AG09309 (cell line): ENCODE measurements at regions not wholly inside any gene's neighbourhood (a gene's known extent, or its start where the extent isn't known, plus 50 kb on each side); places are given as distances from the start of the nearest gene placed in this dataset.
A peak's percentile ranks its signal among the peaks of the same experiment; 100 is the strongest.

Experiments
- DNase-seq: peaks from one replicate; pipeline ENCODE4 v3.0.0-alpha.2; 2010; ENCODE audit warnings: low read depth
- H3K4me3 ChIP-seq: 2 replicates; pipeline ENCODE4 v1.5.1; 2011; ENCODE audit warnings: mild to moderate bottlenecking, low read depth, low read length, moderate library complexity; ENCODE audit not compliant: control insufficient read depth
- TF ChIP-seq, protein P1 (sequence below): IDR thresholded peaks from 2 replicates; pipeline ENCODE4 v1.5.1; 2011; ENCODE audit warnings: mild to moderate bottlenecking, low read depth, low read length, inconsistent platforms; ENCODE audit not compliant: insufficient read depth, control insufficient read depth; ENCODE audit errors: missing control alignments

DNA sequence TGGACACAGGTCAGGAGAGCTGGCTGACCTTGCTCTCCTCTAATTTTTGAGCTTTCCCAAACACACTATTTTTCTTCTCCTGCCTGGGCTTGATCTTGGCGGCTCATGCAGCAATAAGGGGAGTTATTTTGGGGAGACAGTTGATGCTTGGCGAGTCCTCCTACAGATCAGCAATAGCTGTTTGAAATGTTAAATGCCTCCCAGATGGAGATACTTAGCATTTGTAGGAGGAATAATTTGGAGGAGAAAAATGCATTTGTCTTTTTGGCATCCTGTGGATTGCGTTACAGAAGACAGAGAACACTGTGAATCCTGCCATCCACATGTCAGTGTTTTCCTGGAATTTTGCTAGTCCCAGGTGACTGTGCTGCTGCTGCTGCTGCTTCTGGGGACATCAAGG lies 328.0 kb upstream of the XYLT1 start:
- DNase-seq, result no peak
- TF ChIP-seq, protein P1, sequence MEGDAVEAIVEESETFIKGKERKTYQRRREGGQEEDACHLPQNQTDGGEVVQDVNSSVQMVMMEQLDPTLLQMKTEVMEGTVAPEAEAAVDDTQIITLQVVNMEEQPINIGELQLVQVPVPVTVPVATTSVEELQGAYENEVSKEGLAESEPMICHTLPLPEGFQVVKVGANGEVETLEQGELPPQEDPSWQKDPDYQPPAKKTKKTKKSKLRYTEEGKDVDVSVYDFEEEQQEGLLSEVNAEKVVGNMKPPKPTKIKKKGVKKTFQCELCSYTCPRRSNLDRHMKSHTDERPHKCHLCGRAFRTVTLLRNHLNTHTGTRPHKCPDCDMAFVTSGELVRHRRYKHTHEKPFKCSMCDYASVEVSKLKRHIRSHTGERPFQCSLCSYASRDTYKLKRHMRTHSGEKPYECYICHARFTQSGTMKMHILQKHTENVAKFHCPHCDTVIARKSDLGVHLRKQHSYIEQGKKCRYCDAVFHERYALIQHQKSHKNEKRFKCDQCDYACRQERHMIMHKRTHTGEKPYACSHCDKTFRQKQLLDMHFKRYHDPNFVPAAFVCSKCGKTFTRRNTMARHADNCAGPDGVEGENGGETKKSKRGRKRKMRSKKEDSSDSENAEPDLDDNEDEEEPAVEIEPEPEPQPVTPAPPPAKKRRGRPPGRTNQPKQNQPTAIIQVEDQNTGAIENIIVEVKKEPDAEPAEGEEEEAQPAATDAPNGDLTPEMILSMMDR, result no peak
- H3K4me3 ChIP-seq, result no peak overlapping the region

DNA sequence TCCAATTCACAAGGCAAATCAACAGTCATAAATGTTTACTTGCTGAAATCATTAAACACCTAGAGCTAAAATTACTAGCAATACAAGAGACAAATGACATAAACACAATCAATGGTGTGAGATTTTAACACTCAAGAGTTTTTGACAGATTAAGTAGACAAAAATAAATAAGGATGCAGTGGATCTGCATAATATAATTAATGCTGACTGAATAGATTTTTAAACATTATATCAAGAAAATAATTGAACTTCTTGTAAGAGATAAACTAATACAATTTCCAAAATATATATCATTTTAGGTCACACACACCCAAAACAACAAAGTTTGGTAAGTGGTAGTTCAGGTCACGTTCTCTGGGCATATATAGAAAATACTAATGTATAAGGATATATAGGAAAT lies 322.6 kb upstream of the XYLT1 start:
- TF ChIP-seq, protein P1, result no peak
- no peak overlapping the region for H3K4me3 ChIP-seq
- no peak for DNase-seq

DNA sequence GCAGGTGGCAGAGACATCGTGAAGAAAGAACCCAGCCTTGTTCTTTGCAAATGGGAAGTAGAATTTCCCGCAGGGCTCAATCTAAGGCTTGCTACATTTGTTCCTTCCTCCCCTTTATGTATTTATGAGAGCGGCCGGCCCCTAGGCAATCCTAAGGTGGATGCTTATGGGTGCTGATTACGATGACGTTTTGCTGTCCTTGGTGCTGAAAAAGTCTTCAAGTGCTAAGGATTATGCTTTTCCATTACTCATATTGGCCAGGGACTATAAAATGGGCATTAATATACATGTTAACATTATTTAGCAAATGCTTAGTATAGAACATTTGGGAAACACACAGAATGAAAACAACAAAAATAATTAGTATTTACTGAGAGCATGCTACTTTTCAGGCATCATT lies 313.3 kb upstream of the XYLT1 start:
- DNase-seq, result no peak
- H3K4me3 ChIP-seq, result no peak overlapping the region
- TF ChIP-seq, protein P1, result no peak

DNA sequence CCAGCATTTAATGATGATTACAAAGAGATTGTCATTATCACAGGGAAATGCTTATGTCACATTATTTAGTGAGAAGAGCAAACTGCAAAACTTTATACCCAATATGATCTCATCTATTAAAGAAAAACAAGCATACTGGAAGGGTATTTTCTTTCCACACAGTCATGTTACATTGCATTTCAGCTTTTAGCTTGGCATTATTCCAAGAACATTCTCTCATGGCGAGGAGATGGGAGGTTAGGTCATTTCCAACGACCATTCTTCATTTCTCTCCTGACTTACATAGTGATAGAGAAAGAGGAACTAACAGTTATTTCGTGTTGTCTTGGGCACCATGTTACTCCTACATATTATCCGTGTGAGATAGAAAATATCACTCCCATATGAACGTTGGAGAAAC lies 309.4 kb upstream of the XYLT1 start:
- no peak for DNase-seq
- TF ChIP-seq, protein P1, result no peak
- no peak overlapping the region for H3K4me3 ChIP-seq

DNA sequence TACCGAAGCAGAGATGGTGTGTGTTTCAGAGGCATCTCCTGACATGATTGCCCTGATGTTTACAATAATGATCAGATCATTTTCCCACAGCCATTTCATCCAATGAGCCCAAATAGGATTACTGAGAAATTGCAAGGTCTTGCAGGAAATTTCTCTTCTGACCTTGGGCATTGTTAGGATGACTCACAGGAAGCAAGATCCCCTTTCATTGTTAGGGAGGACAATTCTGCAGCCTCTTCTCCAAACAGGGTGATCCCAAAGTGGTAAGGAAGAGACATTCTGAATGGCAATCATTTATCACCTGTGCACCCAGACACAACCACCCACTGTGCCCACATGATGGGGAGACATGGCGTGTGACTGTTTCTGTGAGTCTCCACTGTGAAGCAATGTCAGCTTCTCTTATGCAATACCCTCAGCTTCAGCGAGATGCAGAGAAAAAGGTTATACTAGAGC lies 306.7 kb upstream of the XYLT1 start:
- DNase-seq, result peak; percentile 34
- TF ChIP-seq, protein P1, result no peak
- no peak overlapping the region for H3K4me3 ChIP-seq

DNA sequence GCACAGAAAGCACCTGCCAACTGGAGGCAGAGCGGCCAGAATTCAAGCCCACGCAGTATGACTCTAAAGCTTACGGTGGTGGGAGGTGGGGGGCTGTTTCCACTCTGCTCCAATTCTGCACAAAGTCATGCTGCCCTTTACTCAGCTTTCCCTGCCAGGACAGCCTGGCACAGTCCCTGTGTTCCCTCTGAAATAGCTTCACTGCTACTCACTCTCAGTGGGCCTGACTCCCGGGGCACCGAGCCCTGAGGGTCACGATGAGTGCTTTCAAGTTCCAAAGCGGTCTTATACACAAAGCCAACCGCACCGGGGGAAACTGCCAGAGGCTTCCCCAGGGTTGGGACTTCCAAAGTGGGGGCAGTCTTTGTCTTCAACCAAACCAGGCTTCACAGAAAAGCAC lies 306.1 kb upstream of the XYLT1 start:
- TF ChIP-seq, protein P1, result no peak
- no peak for DNase-seq
- no peak overlapping the region for H3K4me3 ChIP-seq

DNA sequence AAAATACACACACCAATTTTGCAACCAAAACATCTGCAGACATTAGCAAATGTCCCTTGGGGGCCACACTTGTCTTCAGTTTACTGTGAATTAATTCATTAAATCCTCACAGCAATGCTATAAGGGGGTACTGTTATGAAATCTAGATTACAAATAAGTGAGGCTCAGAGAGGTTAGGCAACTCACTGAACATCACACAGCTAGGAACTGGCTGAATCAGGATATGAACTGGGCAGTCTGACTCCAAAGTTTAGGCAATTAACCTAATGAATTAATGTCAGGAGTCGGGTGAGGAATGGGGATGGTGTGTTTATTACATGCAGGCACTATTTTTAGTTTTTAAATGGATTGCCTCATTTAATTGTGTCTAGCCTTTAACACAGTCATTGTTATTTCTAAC lies 305.7 kb upstream of the XYLT1 start:
- no peak for DNase-seq
- TF ChIP-seq, protein P1, result no peak
- H3K4me3 ChIP-seq, result no peak overlapping the region
